ENCODE measurements at regions not wholly inside any gene's neighbourhood (a gene's known extent, or its start where the extent isn't known, plus 50 kb on each side); places are given as distances from the start of the nearest gene placed in this dataset.

DNA sequence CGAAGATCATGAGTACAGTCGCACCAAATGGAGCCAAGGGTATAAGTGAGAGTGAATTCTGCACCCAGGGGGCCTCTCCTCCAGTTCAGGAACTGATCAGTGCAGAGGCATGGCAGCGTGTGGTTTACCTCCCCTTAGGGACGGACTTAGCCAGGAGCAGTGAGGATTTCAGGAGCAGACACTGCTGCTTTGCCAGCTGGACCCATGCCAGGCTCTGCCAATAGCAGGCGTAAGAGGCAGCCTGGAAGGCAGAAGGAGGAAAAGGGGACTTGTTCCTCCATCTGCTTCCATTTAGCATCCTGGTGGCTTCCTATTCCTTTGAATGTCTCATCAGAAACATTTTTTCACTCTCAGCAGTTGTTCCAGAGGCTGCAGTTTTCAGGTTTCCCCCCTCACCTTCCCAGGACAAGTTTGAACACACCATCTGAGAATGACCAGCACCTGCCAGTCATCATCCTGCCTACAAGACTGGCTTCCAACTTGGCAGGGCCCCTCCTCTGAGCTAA is 137.0 kb upstream of the LMNTD1 start:
- no peak overlapping the region for H3K4me3 Mint-ChIP-seq
- H3K36me3 Mint-ChIP-seq (ENCODE audit: low read depth) = peaks cover 5% of the 10 kb centered on the region
- no peak overlapping the region for H3K27ac Mint-ChIP-seq
- peaks cover 46% of the 10 kb centered on the region for H3K4me1 Mint-ChIP-seq
- H3K9me3 Mint-ChIP-seq = peaks cover 12% of the 10 kb centered on the region
- H3K27me3 Mint-ChIP-seq (ENCODE audit: low read depth, poor library complexity) = peaks cover 8% of the 10 kb centered on the region
- TF ChIP-seq, protein P1, sequence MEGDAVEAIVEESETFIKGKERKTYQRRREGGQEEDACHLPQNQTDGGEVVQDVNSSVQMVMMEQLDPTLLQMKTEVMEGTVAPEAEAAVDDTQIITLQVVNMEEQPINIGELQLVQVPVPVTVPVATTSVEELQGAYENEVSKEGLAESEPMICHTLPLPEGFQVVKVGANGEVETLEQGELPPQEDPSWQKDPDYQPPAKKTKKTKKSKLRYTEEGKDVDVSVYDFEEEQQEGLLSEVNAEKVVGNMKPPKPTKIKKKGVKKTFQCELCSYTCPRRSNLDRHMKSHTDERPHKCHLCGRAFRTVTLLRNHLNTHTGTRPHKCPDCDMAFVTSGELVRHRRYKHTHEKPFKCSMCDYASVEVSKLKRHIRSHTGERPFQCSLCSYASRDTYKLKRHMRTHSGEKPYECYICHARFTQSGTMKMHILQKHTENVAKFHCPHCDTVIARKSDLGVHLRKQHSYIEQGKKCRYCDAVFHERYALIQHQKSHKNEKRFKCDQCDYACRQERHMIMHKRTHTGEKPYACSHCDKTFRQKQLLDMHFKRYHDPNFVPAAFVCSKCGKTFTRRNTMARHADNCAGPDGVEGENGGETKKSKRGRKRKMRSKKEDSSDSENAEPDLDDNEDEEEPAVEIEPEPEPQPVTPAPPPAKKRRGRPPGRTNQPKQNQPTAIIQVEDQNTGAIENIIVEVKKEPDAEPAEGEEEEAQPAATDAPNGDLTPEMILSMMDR (IDR thresholded peaks at IDR 0.05) = no peak
- no peak for DNase-seq

DNA sequence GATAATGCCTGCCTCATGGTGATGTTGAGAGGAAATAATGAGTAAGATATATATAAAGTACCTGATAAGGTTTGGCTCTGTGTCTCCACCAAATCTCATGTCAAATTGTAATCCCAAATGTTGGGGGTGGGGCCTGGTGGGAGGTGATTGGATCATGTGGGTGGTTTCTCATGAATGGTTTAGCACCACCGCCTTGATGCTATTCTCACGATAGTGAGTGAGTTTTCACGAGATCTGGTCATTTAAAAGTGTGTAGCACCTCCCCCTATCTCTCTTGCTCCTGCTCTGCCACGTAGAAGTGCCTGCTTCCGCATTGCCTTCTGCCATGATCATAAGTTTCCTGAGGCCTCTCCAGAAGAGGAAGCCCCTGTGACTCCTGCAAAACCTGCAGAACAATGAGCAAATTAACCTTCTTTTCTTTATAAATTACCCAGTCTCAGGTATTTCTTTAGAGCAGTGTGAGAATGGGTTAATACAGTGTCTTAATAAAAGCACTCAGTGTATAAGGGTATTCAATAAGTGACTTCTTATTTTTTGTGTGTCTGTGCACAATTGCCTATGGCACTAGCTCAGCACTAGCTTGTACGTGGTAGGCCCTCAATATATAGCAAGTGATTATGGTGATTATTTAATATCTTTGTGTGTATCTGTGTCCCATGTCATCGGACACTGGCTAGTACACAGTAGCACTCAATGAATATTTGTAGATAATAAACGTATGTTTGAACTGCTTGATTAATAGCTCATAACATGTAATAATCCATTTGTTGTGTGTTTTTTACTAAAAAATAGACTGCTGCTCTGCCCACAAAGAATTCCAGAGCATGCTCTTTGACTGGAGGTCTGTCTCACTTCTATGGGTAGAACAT is 138.1 kb upstream of the LMNTD1 start:
- DNase-seq = no peak
- TF ChIP-seq, protein P1 (IDR thresholded peaks at IDR 0.05) = no peak
- peaks cover 13% of the 10 kb centered on the region for H3K9me3 Mint-ChIP-seq
- H3K4me1 Mint-ChIP-seq = peaks cover 53% of the 10 kb centered on the region
- H3K4me3 Mint-ChIP-seq = peak overlapping the region; percentile 27
- peaks cover 5% of the 10 kb centered on the region for H3K36me3 Mint-ChIP-seq (ENCODE audit: low read depth)
- peaks cover 8% of the 10 kb centered on the region for H3K27me3 Mint-ChIP-seq (ENCODE audit: low read depth, poor library complexity)
- H3K27ac Mint-ChIP-seq = peak overlapping the region; percentile 64

DNA sequence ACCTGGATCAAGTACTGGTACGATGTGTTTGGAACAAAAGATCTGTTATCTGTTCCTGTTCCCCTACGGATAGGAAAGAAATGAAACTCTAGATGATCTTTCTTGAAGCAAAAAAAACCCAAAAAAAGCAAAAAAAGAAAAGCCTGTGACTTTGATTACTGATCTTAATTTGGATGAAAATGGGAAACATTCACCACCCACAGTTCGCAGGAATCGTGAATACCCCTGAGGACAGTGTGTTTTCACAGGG is 138.7 kb upstream of the LMNTD1 start:
- Mint-ChIP-seq H3K4me1 (peaks cover 53% of the 10 kb centered on the region), H3K27me3 (ENCODE audit: low read depth, poor library complexity) (peaks cover 8% of the 10 kb centered on the region)

DNA sequence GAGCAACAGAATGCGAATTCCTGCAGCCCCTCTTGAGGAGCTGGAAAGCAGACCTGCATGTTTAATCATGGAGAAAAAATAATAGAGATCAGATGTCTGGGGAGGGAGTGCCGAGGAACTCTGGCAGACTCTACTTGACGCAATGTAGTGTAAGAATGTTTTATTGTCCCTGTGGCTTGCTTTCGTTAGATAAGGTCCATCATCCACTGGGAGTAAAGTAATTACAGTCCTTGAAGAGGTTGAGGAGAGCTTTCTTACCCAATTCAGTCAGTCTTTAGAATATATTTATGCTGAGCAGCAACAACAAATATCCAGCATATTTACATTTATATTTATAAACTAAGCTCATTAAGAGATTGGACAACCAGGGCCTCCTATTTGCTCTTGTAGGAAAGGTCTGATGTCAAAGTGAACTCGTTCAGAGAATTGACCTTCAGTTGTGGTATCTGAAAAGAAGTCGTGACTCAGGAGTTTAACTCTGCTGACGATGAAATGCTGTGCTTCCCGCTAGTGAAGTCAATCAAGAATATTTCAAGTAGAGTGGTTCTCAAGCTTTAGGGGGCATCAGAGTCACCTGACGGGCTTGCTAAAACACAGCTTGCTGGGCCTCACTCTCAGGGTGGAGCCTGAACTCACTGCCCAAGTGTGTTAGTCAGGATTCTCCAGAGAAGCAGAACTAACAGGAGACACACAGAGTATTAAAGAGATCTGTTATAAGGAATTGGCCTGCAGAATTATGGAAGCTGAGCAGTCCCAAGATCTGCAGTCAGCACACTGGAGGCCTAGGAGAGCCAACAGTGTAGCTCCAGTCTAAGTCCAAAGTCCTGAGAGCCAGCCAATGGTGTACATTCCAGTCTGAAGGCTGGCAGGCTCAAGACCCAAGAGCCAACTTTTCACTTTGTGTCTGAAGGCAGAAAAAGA is 139.3 kb upstream of the LMNTD1 start:
- Mint-ChIP-seq H3K4me1 (peaks cover 50% of the 10 kb centered on the region), H3K27ac (peak overlapping the region; percentile 64), H3K4me3 (peak overlapping the region; percentile 27), H3K27me3 (ENCODE audit: low read depth, poor library complexity) (peaks cover 8% of the 10 kb centered on the region), H3K9me3 (peaks cover 19% of the 10 kb centered on the region), H3K36me3 (ENCODE audit: low read depth) (peaks cover 10% of the 10 kb centered on the region)
- TF ChIP-seq, protein P1 (IDR thresholded peaks at IDR 0.05) = no peak
- no peak for DNase-seq

More for the DNA sequence above, 138.7 kb upstream of the LMNTD1 start:
- TF ChIP-seq, protein P1 (IDR thresholded peaks at IDR 0.05) = no peak
- Mint-ChIP-seq H3K27ac (peak overlapping the region; percentile 64), H3K36me3 (ENCODE audit: low read depth) (peaks cover 9% of the 10 kb centered on the region), H3K4me3 (peak overlapping the region; percentile 27), H3K9me3 (peaks cover 19% of the 10 kb centered on the region)
- no peak for DNase-seq

DNA sequence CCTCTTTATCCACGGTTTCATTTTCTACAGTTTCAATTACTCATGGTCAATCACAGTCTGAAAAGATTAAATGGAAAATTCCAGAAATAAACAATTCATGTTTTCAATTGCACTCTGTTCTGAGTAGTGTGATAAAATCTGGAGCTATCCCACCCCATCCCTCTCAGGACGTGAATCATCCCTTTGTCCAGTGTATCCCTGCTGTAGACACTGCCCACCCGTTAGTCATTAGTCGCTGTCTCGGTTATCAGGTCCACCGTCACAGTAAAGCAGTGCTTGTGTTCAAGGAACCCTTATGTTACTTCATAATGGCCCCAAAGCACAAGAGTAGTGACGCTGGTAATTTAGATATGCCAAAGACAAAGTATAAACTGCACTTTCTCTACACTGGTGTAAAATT is 141.0 kb upstream of the LMNTD1 start:
- H3K27ac Mint-ChIP-seq = peak overlapping the region; percentile 21
- peaks cover 40% of the 10 kb centered on the region for H3K4me1 Mint-ChIP-seq
- H3K9me3 Mint-ChIP-seq = peaks cover 20% of the 10 kb centered on the region
- TF ChIP-seq, protein P1 (IDR thresholded peaks at IDR 0.05) = no peak
- peaks cover 8% of the 10 kb centered on the region for H3K27me3 Mint-ChIP-seq (ENCODE audit: low read depth, poor library complexity)
- no peak for DNase-seq
- H3K36me3 Mint-ChIP-seq (ENCODE audit: low read depth) = peaks cover 8% of the 10 kb centered on the region
- H3K4me3 Mint-ChIP-seq = no peak overlapping the region

Measured in nephron progenitor cell (in vitro differentiated cells).